MG63 (cell line): ENCODE measurements at regions not wholly inside any gene's neighbourhood (a gene's known extent, or its start where the extent isn't known, plus 50 kb on each side); places are given as distances from the start of the nearest gene placed in this dataset.
A peak's percentile ranks its signal among the peaks of the same experiment; 100 is the strongest.
"Not testable (repeated sequence)": the region's sequence is repeated elsewhere in the genome, so short reads cannot be mapped to it uniquely, and the experiment has no call there.

Experiments used
- DNase-seq: peaks from one replicate; pipeline ENCODE4 v3.0.0-alpha.2; 2020
- H3K27me3 ChIP-seq: fragments of 250-450 bp; sonication (Bioruptor Pico); 2 replicates; pipeline ENCODE4 v1.5.1; 2020; ENCODE audit warnings: mild to moderate bottlenecking, moderate library complexity
- H3K36me3 ChIP-seq: fragments of 250-450 bp; sonication (Bioruptor Pico); 2 replicates; pipeline ENCODE4 v1.5.1; 2020; ENCODE audit warnings: mild to moderate bottlenecking, moderate library complexity
- H3K4me3 ChIP-seq: fragments of 250-450 bp; sonication (Bioruptor Pico); 2 replicates; pipeline ENCODE4 v1.5.1; 2020; ENCODE audit warnings: mild to moderate bottlenecking, moderate library complexity
- H3K9me3 ChIP-seq: fragments of 250-450 bp; sonication (Bioruptor Pico); 2 replicates; pipeline ENCODE4 v1.5.1; 2020; ENCODE audit warnings: mild to moderate bottlenecking, moderate library complexity

DNA sequence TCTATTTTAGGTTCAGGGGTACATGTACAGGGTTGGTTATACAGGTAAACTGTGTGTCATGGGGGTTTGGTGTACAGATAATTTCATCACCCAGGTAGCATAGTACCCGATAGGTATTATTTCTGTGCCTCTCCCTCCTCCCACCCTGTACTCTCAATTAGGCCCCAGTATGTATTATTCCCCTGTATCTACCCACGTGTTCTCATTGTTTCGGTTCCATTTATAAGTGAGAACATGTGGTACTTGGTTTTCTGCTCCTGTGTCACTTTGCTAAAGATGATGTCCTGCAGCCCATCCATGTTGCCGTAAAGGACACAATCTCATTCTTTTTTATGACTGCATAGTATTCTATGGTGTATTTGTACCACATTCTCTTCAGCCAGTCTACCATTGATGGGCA, 96.8 kb upstream of the SLC24A2 start:
- H3K9me3 ChIP-seq, result no peaks in the 10 kb centered on the region
- H3K4me3 ChIP-seq, result no peak overlapping the region
- DNase-seq, result no peak
- H3K36me3 ChIP-seq, result no peaks in the 10 kb centered on the region
- H3K27me3 ChIP-seq, result no peaks in the 10 kb centered on the region; the same call in 1 of the 2 replicates

DNA sequence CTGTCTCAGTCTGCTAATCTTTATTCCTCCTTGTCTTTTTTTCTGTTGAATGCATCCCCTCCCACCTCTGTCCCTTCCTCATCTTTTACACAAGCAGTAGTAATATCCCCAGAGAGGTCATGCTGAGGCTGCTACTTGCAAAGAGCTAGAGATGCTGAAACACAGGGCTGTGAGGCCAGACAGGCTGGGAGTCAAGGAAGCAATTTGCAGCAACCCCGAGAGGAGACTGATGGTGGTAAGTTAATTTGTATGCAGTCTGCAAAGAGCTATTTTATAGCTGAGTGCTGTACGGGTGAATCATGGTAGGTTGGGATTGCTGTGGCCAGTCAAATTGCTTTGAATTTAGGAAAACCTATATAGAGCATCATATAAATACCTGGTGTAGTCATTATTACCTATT, 90.2 kb upstream of the SLC24A2 start:
- Histone ChIP-seq H3K9me3 (no peaks in the 10 kb centered on the region), H3K36me3 (no peaks in the 10 kb centered on the region), H3K4me3 (no peak overlapping the region), H3K27me3 (no peaks in the 10 kb centered on the region; the same call in 1 of the 2 replicates)
- DNase-seq, result no peak

DNA sequence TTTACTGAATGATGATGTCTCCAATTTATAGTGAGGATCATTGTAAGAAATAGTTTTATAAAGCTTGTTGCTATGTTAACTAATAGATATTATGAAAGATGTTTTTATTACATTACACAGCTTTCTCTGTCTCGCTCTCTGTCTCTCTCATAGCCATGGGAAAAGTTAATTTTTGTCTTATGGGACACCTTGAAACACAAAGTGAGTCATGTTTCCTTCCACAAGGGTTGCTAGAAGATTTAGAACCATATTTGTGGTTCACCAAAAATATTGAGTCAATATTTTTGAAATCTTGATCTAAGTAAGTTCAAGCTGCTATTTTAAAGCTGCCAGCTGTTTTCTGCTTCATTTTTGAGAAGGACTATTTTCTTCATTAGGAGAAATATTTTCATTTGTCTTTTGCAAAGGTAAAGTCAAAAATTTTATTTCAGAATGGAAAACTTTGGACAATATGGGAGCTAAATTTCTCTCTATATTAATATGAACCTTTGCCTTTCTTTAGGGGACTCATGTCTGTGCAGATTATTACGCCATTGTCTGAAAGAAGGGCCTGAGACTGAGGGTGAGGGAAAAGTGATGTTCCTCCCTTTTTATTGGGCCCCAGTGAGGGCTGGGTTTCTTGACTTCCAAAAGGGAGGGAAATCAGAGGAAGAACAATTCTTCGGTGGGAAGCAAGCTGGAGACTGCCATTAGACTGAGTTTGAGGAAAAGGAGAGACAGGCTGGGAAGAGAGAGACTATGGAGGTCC, 87.9 kb upstream of the SLC24A2 start:
- H3K9me3 ChIP-seq, result no peaks in the 10 kb centered on the region
- no peak overlapping the region for H3K4me3 ChIP-seq
- no peak for DNase-seq
- H3K36me3 ChIP-seq, result no peaks in the 10 kb centered on the region
- H3K27me3 ChIP-seq, result no peaks in the 10 kb centered on the region

DNA sequence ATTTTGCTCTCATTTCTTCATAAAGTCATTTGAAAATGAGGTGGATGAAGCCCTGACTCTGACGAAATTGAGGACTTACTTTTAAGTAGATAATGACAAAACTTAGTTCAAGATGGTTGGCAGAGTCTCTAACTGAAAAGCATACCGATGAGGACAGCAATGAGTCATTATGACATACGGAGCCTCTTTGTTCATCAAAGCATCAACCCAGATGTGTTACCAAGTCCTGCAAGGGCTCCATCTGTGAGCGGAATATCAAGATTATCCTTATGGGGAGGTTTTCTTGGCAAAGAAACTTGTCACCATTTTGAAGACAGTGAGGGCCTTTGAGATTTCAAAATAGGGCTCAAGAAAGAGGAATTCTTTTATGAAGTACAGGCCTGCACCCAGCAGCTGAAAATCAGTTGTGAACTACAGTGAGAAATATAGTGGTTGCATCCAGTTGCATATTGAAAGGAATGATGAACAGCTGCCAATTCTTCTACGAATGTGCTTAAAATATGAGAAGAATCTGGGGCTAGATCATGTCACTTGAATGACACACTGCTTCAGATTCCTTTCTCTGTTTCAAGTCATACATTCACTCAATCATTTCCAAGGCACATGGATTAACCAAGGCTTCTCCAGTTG, 86.6 kb upstream of the SLC24A2 start:
- Histone ChIP-seq H3K36me3 (no peaks in the 10 kb centered on the region), H3K27me3 (no peaks in the 10 kb centered on the region), H3K4me3 (no peak overlapping the region), H3K9me3 (peaks cover 9% of the 10 kb centered on the region)
- peak; percentile 7 for DNase-seq

DNA sequence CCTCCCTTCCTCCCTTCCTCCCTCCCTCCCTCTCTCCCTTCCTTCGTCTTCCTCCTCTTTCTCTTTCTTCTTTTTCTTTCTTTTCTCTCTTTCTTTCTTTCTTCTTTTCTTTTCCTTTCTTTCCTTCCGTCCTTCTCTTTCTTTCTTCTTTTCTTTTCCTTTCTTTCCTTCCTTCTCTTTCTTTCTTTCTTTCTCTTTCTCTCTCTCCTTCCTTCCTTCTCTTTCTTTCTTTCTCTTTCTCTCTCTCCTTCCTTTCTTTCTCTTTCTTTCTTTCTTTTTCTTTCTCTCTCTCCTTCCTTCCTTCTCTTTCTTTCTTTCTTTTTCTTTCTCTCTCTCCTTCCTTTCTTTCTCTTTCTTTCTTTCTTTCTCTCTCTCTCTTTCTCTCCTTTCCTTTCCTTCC, 84.4 kb upstream of the SLC24A2 start:
- not testable (repeated sequence) for H3K9me3 ChIP-seq, DNase-seq, H3K4me3 ChIP-seq, H3K27me3 ChIP-seq, H3K36me3 ChIP-seq

DNA sequence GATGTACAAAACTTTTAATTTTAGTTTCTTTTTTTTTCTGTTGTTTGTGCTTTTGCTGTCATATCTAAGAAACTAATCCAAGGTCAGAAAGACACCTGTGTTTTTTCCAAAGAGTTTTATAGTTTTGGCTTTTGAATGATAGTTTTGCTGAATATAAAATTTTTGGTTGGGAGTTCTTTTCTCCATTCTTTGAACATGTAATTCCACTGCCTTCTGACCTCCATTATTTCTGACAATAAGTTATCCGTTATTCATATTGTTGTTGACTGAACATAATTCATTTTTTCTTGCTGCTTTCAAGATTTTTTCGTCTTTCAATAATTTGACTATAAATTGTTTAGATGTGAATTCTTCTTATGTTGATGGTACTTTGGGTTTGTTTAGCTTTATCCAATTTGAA, 82.2 kb upstream of the SLC24A2 start:
- Histone ChIP-seq H3K9me3 (peaks cover 9% of the 10 kb centered on the region), H3K4me3 (no peak overlapping the region), H3K27me3 (no peaks in the 10 kb centered on the region), H3K36me3 (no peaks in the 10 kb centered on the region)
- DNase-seq, result no peak

DNA sequence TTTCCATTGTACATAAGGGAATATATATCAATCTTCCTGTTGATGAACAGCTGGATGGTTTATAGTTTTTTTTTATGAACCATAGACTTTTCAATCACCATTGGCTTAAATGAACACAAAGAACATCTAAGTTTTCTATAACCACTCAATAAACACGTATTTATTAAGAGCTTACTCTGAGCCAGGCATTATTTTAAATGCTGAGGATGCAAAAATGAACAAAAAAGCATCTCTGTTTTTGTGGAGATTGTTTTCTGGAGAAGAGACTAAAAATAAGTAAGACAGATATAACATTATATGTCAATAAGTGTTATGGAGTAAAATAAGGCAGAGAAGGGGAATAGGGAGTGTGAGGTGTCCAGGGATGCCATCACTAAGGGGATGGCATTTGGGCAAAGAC, 52.1 kb upstream of the SLC24A2 start:
- Histone ChIP-seq H3K4me3 (no peak overlapping the region), H3K36me3 (no peaks in the 10 kb centered on the region), H3K9me3 (no peaks in the 10 kb centered on the region), H3K27me3 (peaks cover 3% of the 10 kb centered on the region; the same call in 1 of the 2 replicates)
- DNase-seq, result no peak
